GM12878 (cell line): ENCODE measurements at regions not wholly inside any gene's neighbourhood (a gene's known extent, or its start where the extent isn't known, plus 50 kb on each side); places are given as distances from the start of the nearest gene placed in this dataset.

ENCODE experiments used
- ATAC-seq: fragments of 200-7000 bp; cut with Tn5 transposase; 3 replicates; pipeline ENCODE4 v1.9.1; 2020; ENCODE audit warnings: mild to moderate bottlenecking, moderate library complexity
- BruUV-seq: library from RNA; stranded (reverse); fragments of 400-500 nt; replicated peaks from 2 replicates; lab custom pipeline; 2021; lab: Mats Ljungman, UMichigan
- CTCF ChIA-PET: fragments of 300-600 bp; sonication (Branson Sonifier 250); formaldehyde crosslinking; extraction: SDS; loops from one replicate; lab custom pipeline; 2021; ENCODE audit warnings: inconsistent platforms; lab: Yijun Ruan, JAX
- POLR2A ChIA-PET: fragments of 350-600 bp; formaldehyde crosslinking; extraction: SDS; loops from one replicate; lab custom pipeline; 2021; ENCODE audit warnings: inconsistent platforms; lab: Charles Lee
- RAD21 ChIA-PET: fragments of 300-600 bp; sonication (Branson Sonifier 250); formaldehyde crosslinking; loops from one replicate; lab custom pipeline; 2023; ENCODE audit warnings: antibody characterized with exemption; ENCODE audit not compliant: unreplicated experiment; lab: Charles Lee
- SMC1A ChIA-PET: fragments of 300-600 bp; sonication (Branson Sonifier 250); formaldehyde crosslinking; loops from one replicate; lab custom pipeline; 2023; ENCODE audit not compliant: unreplicated experiment, uncharacterized antibody; lab: Charles Lee
- DNase-seq: peaks from one replicate; pipeline ENCODE4 v3.0.0-alpha.2; 2011; ENCODE audit warnings: low read depth, low spot score
- FAIRE-seq: peaks from 3 replicates; lab custom pipeline; 2011; peaks lifted over from hg19 to GRCh38; lab: Jason Lieb, UNC
- H2AFZ ChIP-seq: 2 replicates; pipeline ENCODE4 v1.6.0; 2011; ENCODE audit warnings: low read depth, low read length, control low read depth; ENCODE audit not compliant: control insufficient read depth
- H3K27ac ChIP-seq: 2 replicates; pipeline ENCODE4 v1.5.1; 2011; ENCODE audit warnings: control low read depth; ENCODE audit not compliant: control insufficient read depth, insufficient read depth
- H3K27me3 ChIP-seq, 2 experiments: replicated peaks in 1 of 2; 2 replicates each; pipeline versions ENCODE4 v1.6.0 to v1.6.1; 2011; ENCODE audit warnings: low read length in 1 of 2; ENCODE audit not compliant: control insufficient read depth in 2 of 2, insufficient read depth in 2 of 2
- H3K36me3 ChIP-seq, 2 experiments: 2 replicates each; pipeline ENCODE4 v1.5.1; 2011; ENCODE audit warnings: low read length in 1 of 2; ENCODE audit not compliant: control insufficient read depth in 2 of 2, insufficient read depth in 2 of 2
- H3K4me1 ChIP-seq: 2 replicates; pipeline ENCODE4 v1.6.1; 2011; ENCODE audit warnings: mild to moderate bottlenecking, low read length, moderate library complexity, mixed read lengths; ENCODE audit not compliant: control insufficient read depth, insufficient read depth
- H3K4me2 ChIP-seq: 2 replicates; pipeline ENCODE4 v1.6.0; 2011; ENCODE audit warnings: control low read depth; ENCODE audit not compliant: control insufficient read depth, insufficient read depth
- H3K4me3 ChIP-seq: fragments of 200-600 bp; sonication (generic); 2 replicates; pipeline ENCODE4 v1.5.1; 2016
- H3K79me2 ChIP-seq: 2 replicates; pipeline ENCODE4 v1.6.0; 2011; ENCODE audit warnings: low read length; ENCODE audit not compliant: control insufficient read depth, insufficient read depth
- H3K9ac ChIP-seq: 2 replicates; pipeline ENCODE4 v1.8.0; 2011; ENCODE audit warnings: low read length, control low read depth, mixed read lengths; ENCODE audit not compliant: control insufficient read depth, insufficient read depth
- H3K9me3 ChIP-seq: replicated peaks from 3 replicates; pipeline ENCODE4 v1.5.1; 2011; ENCODE audit warnings: mild to moderate bottlenecking, low read length; ENCODE audit not compliant: control insufficient read depth, insufficient read depth
- H4K20me1 ChIP-seq: 2 replicates; pipeline ENCODE4 v1.6.0; 2011; ENCODE audit not compliant: control insufficient read depth, insufficient read depth
- EED ChIP-seq: sonication (generic); IDR thresholded peaks from 2 replicates; pipeline ENCODE4 v1.6.1; 2016; ENCODE audit warnings: antibody characterized with exemption, low read depth
- IRF4 ChIP-seq: IDR thresholded peaks from 2 replicates; pipeline ENCODE4 v1.6.1; 2011; ENCODE audit warnings: low read depth, low read length
- MTA3 ChIP-seq: IDR thresholded peaks from 2 replicates; pipeline ENCODE4 v1.6.1; 2012; ENCODE audit warnings: low read length, inconsistent platforms, borderline replicate concordance
- PML ChIP-seq: IDR thresholded peaks from 2 replicates; pipeline ENCODE4 v1.6.1; 2012; ENCODE audit warnings: low read length, inconsistent platforms
- SP1 ChIP-seq: IDR thresholded peaks from one replicate; pipeline ENCODE4 v1.6.1; 2011; ENCODE audit warnings: low read depth, low read length
- whole genome bisulfite sequencing: methylation state at CpG from one replicate; pipeline ENCODE4 v1.1.6; 2016; ENCODE audit warnings: low lambda C conversion rate; ENCODE audit not compliant: insufficient replicate concordance, insufficient coverage; ENCODE audit errors: missing lambda C conversion rate; 5-methylcytosine and 5-hydroxymethylcytosine counted together
- in situ Hi-C: fragments of 300-500 bp; cut with MboI; formaldehyde crosslinking; loops from 9 replicates; pipeline ENCODE4 v1.14.3; 2018; ENCODE audit warnings: mixed read lengths
- intact Hi-C: fragments of 100-400 bp; cut with micrococcal nuclease; formaldehyde crosslinking; loops from one replicate; pipeline ENCODE4 v1.14.2; 2022; ENCODE audit not compliant: unreplicated experiment
- TF ChIP-seq, protein P1 (sequence below): fragments of 450-650 bp; IDR thresholded peaks from 2 replicates; pipeline ENCODE4 v1.6.1; 2017; ENCODE audit warnings: mild to moderate bottlenecking, moderate library complexity
- TF ChIP-seq, protein P2 (sequence below): IDR thresholded peaks from 2 replicates; pipeline ENCODE4 v1.6.1; 2011; ENCODE audit warnings: borderline replicate concordance, low read depth, mild to moderate bottlenecking, moderate library complexity, low read length; ENCODE audit not compliant: insufficient read depth, poor library complexity, severe bottlenecking
- TF ChIP-seq, protein P3 (sequence below): IDR thresholded peaks from 2 replicates; pipeline ENCODE4 v1.6.1; 2012; ENCODE audit warnings: low read length, inconsistent platforms

DNA sequence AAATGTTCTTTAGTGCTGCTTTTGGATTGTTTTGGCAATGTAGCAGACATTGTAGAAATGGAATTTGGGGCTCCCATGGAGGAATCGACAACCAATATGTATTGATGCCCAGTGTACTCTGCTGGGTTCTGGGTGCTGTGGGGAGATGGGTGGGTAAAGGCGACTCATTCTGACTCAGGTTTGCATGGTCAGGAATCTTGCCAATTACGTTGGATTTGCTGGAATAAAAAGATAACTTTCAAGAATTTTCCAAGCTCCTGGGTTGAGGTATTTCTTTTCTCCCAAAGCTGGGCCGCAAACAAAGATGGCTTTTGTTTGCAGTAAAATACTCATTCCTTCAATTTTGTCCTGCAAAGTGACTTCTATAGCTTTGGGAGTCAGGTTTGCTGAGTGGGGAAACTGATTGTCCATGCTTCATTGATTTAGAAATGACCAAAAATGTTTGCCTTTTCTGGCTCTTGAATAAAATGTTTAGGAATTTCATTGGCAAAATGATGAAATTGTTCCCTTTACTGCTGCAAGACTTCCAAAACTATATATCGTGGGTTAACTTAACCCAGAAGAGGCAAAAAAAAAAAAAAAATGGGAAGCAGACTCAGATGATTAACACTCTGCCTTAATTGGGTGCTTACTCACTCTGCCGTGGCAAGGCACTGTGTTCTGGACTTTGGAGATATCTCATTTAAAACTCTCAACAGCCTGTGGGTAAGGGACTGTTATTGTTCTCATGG lies 57.0 kb downstream of the RTL9 start:
- RAD21 ChIA-PET = interaction anchor here (2.4 to 9.3 kb wide), 2 partner anchors 243 to 253 kb away, joined by 6 to 130 read pairs; no protein-coding TSS in a partner anchor
- Histone ChIP-seq H3K79me2 (no peaks in the 10 kb centered on the region), H3K9ac (no peak overlapping the region), H3K4me1 (peaks cover 5% of the 10 kb centered on the region), H3K36me3 (no peaks in the 10 kb centered on the region), H3K4me2 (no peak overlapping the region), H3K4me3 (no peak overlapping the region), H4K20me1 (no peaks in the 10 kb centered on the region), H3K27ac (no peak overlapping the region), H2AFZ (no peak overlapping the region), H3K9me3 (no peaks in the 10 kb centered on the region)
- 48% methylated on average over 6 of the region's 6 CpGs for WGBS
- no TSS peak for BruUV-seq
- no peak for DNase-seq
- intact Hi-C loops = loop anchor here (5.0 kb wide), 1 partner anchor 503 kb away; no protein-coding TSS in a partner anchor
- no peak for FAIRE-seq
- TF ChIP-seq, protein P1, sequence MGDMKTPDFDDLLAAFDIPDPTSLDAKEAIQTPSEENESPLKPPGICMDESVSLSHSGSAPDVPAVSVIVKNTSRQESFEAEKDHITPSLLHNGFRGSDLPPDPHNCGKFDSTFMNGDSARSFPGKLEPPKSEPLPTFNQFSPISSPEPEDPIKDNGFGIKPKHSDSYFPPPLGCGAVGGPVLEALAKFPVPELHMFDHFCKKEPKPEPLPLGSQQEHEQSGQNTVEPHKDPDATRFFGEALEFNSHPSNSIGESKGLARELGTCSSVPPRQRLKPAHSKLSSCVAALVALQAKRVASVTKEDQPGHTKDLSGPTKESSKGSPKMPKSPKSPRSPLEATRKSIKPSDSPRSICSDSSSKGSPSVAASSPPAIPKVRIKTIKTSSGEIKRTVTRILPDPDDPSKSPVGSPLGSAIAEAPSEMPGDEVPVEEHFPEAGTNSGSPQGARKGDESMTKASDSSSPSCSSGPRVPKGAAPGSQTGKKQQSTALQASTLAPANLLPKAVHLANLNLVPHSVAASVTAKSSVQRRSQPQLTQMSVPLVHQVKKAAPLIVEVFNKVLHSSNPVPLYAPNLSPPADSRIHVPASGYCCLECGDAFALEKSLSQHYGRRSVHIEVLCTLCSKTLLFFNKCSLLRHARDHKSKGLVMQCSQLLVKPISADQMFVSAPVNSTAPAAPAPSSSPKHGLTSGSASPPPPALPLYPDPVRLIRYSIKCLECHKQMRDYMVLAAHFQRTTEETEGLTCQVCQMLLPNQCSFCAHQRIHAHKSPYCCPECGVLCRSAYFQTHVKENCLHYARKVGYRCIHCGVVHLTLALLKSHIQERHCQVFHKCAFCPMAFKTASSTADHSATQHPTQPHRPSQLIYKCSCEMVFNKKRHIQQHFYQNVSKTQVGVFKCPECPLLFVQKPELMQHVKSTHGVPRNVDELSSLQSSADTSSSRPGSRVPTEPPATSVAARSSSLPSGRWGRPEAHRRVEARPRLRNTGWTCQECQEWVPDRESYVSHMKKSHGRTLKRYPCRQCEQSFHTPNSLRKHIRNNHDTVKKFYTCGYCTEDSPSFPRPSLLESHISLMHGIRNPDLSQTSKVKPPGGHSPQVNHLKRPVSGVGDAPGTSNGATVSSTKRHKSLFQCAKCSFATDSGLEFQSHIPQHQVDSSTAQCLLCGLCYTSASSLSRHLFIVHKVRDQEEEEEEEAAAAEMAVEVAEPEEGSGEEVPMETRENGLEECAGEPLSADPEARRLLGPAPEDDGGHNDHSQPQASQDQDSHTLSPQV = no peak
- TF ChIP-seq PML (no peak), EED (no peak), IRF4 (no peak), SP1 (no peak), MTA3 (no peak)
- TF ChIP-seq, protein P2, sequence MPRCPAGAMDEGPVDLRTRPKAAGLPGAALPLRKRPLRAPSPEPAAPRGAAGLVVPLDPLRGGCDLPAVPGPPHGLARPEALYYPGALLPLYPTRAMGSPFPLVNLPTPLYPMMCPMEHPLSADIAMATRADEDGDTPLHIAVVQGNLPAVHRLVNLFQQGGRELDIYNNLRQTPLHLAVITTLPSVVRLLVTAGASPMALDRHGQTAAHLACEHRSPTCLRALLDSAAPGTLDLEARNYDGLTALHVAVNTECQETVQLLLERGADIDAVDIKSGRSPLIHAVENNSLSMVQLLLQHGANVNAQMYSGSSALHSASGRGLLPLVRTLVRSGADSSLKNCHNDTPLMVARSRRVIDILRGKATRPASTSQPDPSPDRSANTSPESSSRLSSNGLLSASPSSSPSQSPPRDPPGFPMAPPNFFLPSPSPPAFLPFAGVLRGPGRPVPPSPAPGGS = no peak
- TF ChIP-seq, protein P3, sequence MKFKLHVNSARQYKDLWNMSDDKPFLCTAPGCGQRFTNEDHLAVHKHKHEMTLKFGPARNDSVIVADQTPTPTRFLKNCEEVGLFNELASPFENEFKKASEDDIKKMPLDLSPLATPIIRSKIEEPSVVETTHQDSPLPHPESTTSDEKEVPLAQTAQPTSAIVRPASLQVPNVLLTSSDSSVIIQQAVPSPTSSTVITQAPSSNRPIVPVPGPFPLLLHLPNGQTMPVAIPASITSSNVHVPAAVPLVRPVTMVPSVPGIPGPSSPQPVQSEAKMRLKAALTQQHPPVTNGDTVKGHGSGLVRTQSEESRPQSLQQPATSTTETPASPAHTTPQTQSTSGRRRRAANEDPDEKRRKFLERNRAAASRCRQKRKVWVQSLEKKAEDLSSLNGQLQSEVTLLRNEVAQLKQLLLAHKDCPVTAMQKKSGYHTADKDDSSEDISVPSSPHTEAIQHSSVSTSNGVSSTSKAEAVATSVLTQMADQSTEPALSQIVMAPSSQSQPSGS = no peak
- TF ChIP-seq, all 136 proteins: peak for 0
- H3K27me3 ChIP-seq = no peaks in the 10 kb centered on the region
- ChIA-PET CTCF (interaction anchor here (1.2 to 23.1 kb wide), 5 partner anchors 8 to 269 kb away, joined by 5 to 792 read pairs (median 37); no protein-coding TSS in a partner anchor), POLR2A (no interaction called here), SMC1A (interaction anchor here (0.7 to 18.9 kb wide), 4 partner anchors 25 to 433 kb away, joined by 3 to 289 read pairs (median 4); no protein-coding TSS in a partner anchor)
- no peak for ATAC-seq
- in situ Hi-C loops = no loop called here
